NB4 (cell line): ENCODE measurements at regions not wholly inside any gene's neighbourhood (a gene's known extent, or its start where the extent isn't known, plus 50 kb on each side); places are given as distances from the start of the nearest gene placed in this dataset.

Source experiments
- CTCF ChIP-seq: IDR thresholded peaks from one replicate; pipeline ENCODE4 v1.5.1; 2012; ENCODE audit warnings: low read depth, low read length
- MAX ChIP-seq: IDR thresholded peaks from 2 replicates; pipeline ENCODE4 v1.6.1; 2011; ENCODE audit warnings: low read depth, low read length
- POLR2A ChIP-seq: IDR thresholded peaks from 2 replicates; pipeline ENCODE4 v1.6.1; 2011; ENCODE audit warnings: mild to moderate bottlenecking; ENCODE audit not compliant: insufficient read length; ENCODE audit errors: extremely low read depth

GRCh38 chr2:15686643-15687042 is 95.0 kb downstream of the DDX1 start:
- TF ChIP-seq POLR2A (no peak), CTCF (no peak), MAX (no peak)
